ELR (cell line): ENCODE measurements at regions not wholly inside any gene's neighbourhood (a gene's known extent, or its start where the extent isn't known, plus 50 kb on each side); places are given as distances from the start of the nearest gene placed in this dataset.

ENCODE experiments used
- DNase-seq: peaks from one replicate; pipeline ENCODE4 v3.0.0-alpha.2; 2015; ENCODE audit warnings: low read depth

- no peak for DNase-seq
These were observed 69.2 kb downstream of the INHBA start for GRCh38 chr7:41633690-41634089.

GRCh38 chr7:41630741-41631140 is 72.1 kb downstream of the INHBA start:
- no peak for DNase-seq

DNA sequence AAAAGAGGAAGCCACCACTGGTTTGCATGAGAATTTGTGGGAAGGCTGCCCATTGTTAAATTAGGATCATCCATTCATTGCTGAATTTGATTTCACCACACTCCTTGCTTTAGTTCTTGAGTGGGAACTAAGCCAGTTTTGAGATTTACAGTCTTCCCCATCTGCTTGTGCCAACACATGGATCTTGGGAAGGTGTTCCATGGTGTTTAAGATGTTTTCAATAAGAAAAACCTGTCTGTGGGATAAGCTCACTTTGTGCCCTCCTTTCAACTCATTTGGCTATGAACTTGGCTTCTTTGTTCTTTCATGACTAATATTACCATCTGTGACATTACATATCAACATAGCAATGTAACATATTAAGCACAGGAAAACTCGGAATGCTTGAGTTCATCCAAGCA is 73.2 kb downstream of the INHBA start:
- no peak for DNase-seq

GRCh38 chr7:41628901-41629300 is 74.0 kb downstream of the INHBA start:
- peak; percentile 17 for DNase-seq

DNA sequence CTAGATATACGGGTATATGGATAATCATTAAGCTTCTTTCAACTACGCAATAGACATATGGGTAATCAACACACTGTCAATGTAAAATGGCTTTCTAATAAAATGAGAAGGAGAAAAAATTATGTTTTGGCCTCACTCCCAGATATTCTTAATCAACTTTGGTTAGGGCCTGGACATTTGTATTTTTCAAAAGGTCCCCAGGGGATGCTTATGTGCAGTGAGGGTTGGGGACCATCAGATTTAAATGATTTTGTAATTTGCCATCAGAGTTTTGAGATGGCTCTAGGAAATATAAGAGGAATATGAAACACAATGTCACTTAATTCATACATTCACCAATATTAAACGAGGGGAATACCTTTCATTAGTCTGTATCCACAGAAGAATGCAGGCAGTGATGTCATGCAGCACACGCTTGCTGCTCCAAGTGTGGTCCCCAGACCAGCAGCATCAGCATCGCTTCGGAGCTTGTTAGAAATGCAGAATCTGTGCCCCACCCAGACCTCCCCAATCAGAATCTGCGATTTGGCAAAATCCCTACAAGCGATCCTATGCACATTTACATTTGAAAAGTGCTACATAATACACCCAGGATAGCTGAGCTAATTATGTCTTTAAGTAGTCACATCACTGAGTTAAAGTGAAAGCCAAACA is 75.1 kb downstream of the INHBA start:
- DNase-seq: no peak

DNA sequence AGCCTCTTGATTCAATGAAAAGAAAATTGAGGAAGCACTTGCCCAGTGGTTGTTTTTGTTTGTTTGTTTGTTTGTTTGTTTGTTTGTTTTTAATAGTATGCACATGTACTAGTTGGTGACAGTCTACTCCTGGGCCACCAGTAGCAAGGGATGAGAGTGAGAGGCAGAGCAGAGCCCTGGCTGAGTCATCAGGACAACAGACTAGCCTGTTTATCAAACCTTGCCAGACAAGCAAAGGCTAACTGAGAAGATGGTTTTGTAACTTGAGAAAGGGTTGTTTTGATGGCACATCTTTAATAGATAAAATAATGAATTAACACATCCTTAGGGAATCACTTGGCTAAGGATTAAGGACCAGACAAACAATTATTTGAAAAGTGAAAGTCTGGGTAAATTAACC is 78.1 kb downstream of the INHBA start:
- peak; percentile 45 for DNase-seq

GRCh38 chr7:41621953-41622831 is 80.7 kb downstream of the INHBA start:
- DNase-seq: no peak

DNA sequence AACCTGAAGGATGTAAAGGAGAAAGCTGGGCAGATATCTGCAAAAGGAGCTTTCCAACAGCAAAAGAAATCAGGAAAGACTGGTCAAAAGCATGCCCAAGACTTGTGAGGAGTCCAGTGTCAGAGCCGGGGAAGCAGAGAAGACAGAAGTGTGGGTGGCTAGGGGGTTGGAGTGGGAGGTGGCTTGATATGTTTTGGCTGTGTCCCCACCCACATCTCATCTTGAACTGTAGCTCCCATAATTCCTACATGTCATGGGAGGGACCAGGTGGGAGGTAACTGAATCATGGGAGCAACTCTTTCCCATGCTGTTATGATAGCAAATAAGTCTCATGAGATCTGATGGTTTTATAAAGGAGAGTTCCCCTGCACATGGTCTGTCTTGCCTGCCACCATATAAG is 84.9 kb downstream of the INHBA start:
- DNase-seq: no peak

GRCh38 chr7:41612798-41613197 is 90.1 kb downstream of the INHBA start:
- DNase-seq: no peak

- no peak for DNase-seq
These were observed 90.5 kb downstream of the INHBA start for GRCh38 chr7:41612386-41612785.

GRCh38 chr7:41608447-41608846 is 94.4 kb downstream of the INHBA start:
- DNase-seq: no peak

DNA sequence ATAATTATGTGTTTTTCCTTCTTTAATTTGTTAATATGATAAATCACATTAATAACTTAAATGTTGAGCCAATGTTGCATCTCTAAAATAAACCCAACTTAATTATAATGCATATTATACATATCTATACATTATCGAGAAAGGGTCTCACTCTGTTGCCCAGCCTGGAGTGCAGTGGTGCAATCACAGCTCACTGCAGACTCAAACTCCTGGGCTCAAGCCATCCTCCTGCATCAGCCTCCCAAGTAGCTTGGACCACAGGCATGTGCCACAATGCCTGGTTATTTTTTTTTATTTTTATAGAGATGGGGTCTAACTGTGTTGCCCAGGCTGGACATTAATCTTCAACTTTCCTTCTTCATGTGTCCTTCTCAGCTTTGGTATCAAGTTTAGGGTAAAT is 98.9 kb downstream of the INHBA start:
- DNase-seq: no peak

DNA sequence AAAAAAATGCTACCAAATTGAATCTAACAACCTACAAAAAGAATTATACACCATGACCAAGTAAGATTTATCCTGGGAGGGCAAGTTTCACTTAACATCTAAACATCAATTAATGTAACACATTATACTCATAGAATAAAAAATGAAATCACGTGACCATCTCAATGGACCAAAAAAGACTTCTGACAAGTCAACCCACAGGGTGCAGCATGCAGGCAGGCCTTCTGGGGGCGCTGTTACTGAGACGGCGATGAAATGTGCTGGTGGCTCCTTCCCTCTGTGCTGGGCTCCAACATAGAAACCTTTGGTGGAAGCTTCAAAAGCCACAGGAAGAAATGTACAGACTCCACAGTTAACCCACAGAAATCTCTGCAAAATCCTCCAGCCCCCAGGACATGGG is 103.1 kb downstream of the INHBA start:
- DNase-seq: no peak

DNA sequence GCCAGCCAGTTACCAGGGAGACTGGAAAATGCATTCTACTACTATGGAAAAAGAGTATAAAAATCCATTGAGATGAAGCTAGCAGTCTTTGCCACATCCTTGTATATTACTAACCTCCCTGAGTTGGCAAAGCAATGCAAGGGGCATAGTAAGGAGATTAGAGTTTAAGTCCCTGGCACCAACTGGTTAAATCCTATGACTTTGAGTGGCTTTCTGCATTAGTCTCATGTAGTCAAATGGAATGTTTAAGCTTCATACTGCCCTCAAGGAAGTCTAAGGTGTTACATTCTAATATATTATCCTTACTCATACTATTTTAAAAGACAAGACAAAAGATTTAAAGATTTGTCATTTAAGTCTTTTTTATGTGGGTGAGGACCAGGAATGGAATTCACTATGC is 110.1 kb downstream of the INHBA start:
- no peak for DNase-seq

DNA sequence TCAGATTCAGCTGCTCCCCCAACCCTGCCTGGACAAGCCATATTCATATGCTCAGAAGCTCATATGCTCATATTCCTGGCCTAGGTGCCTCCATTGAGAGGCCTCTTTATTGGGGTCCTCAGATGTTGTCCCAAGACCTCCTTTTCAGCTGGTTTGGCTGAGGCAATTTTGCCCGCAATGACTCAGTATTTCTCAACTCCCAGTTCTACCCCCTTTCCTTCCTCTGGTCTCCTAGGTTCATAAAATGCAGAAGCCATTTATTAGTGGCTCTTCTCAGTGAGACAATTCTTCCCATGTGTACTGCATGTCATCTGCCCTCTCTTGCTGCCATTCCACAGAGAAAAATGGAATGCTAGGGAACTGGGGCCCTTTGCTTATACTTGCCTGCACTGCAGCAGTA is 110.7 kb downstream of the INHBA start:
- DNase-seq: no peak

DNA sequence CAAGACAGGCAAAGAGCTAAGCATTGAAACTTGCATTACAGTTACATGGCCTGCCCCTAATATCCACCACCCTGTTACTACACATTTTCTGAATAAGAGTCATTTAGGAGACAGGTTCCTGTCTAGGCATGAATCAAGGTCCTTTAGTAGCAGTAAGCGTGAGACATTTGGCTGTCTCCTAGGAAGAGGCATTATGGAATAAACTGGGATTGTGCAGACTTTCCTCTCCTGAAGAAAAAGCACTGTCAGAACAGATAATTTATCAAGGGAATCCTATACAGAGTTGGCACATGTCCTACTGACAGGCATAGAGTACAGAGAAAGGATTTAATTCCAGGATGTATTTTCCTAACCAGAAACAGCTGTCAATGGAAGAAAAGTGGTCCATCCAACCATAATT is 111.9 kb downstream of the INHBA start:
- no peak for DNase-seq

DNA sequence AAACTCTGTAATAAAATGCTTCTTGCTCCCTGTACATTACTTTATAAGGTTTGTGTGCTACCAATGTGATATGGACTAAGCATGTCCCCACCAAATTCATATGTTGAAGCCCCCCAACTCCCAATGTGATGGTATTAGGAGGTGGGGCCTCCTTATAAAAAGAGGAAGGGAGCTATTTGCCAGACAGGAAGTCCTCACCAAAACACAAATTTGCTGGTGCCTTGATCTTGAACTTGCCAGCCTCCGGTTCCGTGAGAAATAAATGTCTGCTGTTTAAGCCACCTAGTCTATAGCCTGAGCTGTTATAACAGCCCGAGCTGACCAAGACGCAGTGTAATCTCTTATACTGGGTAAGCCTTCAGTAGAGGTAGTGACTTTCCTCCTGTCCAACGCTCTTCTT is 114.5 kb downstream of the INHBA start:
- no peak for DNase-seq

DNA sequence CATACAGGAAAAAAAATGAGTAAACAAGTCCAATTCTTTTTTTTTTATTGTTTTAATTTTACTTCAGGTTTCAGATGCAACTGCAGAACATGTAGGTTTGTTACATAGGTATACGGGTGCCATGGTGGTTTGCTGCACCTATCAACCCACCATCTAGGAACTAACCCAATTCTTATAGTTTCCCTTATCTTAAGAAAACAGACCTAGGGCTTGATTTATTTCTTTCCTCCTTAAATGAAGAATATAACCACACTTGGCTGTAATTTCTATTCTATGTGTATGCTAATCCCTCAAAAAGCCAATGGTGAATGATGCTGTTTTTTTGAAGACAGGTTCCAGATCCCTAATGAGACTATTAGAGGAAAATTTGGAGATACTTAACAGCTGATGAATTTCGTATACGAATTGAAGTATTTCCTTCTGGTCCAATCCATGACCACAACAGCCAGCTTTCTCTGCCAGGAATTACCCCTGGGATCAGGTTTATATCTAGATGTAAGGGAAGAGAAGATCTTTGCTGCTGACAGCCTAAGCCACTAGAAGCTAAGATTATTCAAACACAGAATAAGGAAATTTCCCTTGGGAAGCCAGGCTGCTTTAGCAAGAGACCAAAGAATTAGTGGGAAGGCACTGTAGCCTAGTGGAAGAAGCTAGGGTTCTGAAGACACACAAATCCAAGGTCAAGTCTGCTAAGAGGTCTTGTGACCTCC is 115.8 kb downstream of the INHBA start:
- no peak for DNase-seq

GRCh38 chr7:41584746-41585145 is 118.1 kb downstream of the INHBA start:
- DNase-seq: peak; percentile 52

- DNase-seq: no peak
These were observed 120.8 kb downstream of the INHBA start for GRCh38 chr7:41582116-41582515.

GRCh38 chr7:41581041-41581440 is 121.8 kb downstream of the INHBA start:
- no peak for DNase-seq

- DNase-seq: peak; percentile 98
These were observed 122.6 kb downstream of the INHBA start for GRCh38 chr7:41579961-41580935.
